Endothelial cell (in vitro differentiated cells): ENCODE measurements at regions not wholly inside any gene's neighbourhood (a gene's known extent, or its start where the extent isn't known, plus 50 kb on each side); places are given as distances from the start of the nearest gene placed in this dataset.

Experiments
- DNase-seq: peaks from one replicate; pipeline ENCODE4 v3.0.0; 2021; ENCODE audit warnings: low spot score
- H3K27ac Mint-ChIP-seq: one replicate; pipeline ENCODE4 v1.8.0; 2021; ENCODE audit warnings: mixed read lengths, inconsistent platforms; ENCODE audit not compliant: unreplicated experiment
- H3K27me3 Mint-ChIP-seq: one replicate; pipeline ENCODE4 v1.8.0; 2021; ENCODE audit warnings: mild to moderate bottlenecking, moderate library complexity, mixed read lengths, inconsistent platforms; ENCODE audit not compliant: unreplicated experiment
- H3K36me3 Mint-ChIP-seq: one replicate; pipeline ENCODE4 v1.8.0; 2021; ENCODE audit warnings: mild to moderate bottlenecking, low read depth, mixed read lengths, inconsistent platforms; ENCODE audit not compliant: unreplicated experiment
- H3K4me1 Mint-ChIP-seq: one replicate; pipeline ENCODE4 v1.8.0; 2021; ENCODE audit warnings: mild to moderate bottlenecking, mixed read lengths, inconsistent platforms; ENCODE audit not compliant: unreplicated experiment
- H3K4me3 Mint-ChIP-seq: one replicate; pipeline ENCODE4 v1.8.0; 2021; ENCODE audit warnings: mild to moderate bottlenecking, mixed read lengths, inconsistent platforms; ENCODE audit not compliant: unreplicated experiment
- H3K9me3 Mint-ChIP-seq: one replicate; pipeline ENCODE4 v1.8.0; 2021; ENCODE audit warnings: mixed read lengths, inconsistent platforms; ENCODE audit not compliant: unreplicated experiment
- TF ChIP-seq, protein P1 (sequence below): fragments of 200-600 bp; sonication (generic); IDR thresholded peaks from one replicate; pipeline ENCODE4 v1.5.0; 2021; ENCODE audit warnings: antibody characterized with exemption; ENCODE audit not compliant: unreplicated experiment

DNA sequence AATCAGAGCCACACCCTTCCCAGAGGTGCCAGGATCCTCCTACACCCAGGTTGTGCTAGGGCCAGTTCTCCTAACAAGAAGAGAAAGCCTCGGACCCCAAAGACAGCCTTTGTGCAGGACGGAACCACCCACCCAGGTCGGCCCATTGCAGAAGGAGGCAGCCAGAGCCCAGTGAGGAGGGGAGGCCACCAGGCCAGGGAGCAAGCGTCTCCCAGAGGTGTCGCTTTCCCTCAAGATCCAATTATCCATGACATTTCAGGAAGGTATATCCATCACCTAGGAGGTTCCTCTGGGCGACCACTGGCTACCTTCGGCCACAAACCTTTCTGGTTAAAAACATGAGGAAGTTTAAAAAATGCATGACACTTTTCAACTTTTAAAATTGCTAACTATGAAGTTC, 87.4 kb upstream of the THBS2 start:
- no peak for DNase-seq
- Mint-ChIP-seq H3K9me3 (no peaks in the 10 kb centered on the region), H3K4me1 (no peaks in the 10 kb centered on the region), H3K4me3 (no peak overlapping the region), H3K27me3 (no peaks in the 10 kb centered on the region), H3K27ac (no peak overlapping the region), H3K36me3 (no peaks in the 10 kb centered on the region)
- TF ChIP-seq, protein P1, sequence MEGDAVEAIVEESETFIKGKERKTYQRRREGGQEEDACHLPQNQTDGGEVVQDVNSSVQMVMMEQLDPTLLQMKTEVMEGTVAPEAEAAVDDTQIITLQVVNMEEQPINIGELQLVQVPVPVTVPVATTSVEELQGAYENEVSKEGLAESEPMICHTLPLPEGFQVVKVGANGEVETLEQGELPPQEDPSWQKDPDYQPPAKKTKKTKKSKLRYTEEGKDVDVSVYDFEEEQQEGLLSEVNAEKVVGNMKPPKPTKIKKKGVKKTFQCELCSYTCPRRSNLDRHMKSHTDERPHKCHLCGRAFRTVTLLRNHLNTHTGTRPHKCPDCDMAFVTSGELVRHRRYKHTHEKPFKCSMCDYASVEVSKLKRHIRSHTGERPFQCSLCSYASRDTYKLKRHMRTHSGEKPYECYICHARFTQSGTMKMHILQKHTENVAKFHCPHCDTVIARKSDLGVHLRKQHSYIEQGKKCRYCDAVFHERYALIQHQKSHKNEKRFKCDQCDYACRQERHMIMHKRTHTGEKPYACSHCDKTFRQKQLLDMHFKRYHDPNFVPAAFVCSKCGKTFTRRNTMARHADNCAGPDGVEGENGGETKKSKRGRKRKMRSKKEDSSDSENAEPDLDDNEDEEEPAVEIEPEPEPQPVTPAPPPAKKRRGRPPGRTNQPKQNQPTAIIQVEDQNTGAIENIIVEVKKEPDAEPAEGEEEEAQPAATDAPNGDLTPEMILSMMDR, result no peak

- DNase-seq, result no peak
- no peaks in the 10 kb centered on the region for H3K36me3 Mint-ChIP-seq
- no peaks in the 10 kb centered on the region for H3K9me3 Mint-ChIP-seq
- no peak overlapping the region for H3K4me3 Mint-ChIP-seq
- no peaks in the 10 kb centered on the region for H3K27me3 Mint-ChIP-seq
- TF ChIP-seq, protein P1, result no peak
- H3K27ac Mint-ChIP-seq, result no peak overlapping the region
- H3K4me1 Mint-ChIP-seq, result no peaks in the 10 kb centered on the region
These were observed 86.7 kb upstream of the THBS2 start for GRCh38 chr6:169340395-169340794.

DNA sequence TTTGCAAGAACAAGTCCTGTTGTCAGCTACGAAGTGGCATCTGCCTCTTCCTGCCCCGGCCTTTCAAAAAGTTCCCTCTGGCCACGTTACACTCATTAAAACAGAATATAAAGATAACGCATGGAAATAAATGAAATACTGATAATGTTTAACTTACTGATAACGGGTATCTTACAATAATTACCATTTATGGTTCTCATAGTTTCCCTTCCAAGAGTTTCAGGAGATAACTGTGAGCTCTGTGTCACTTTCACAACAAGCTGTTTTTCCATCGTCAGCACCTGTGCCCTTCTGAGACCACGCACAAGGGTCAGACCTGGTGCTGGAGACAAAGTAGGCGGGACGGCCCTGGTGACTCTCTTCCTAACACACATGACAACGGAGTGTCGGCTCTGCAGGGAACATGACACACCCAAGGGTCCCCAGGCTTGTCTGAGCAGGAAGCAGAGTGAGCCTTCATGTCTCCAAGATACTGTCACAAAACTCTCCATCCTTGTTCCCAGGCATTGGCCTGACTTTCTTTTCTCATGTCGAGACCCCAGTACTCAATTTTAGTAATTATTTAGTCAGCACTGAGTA, 86.2 kb upstream of the THBS2 start:
- TF ChIP-seq, protein P1, result no peak

GRCh38 chr6:169339025-169339424, 85.4 kb upstream of the THBS2 start:
- no peak overlapping the region for H3K4me3 Mint-ChIP-seq

More for the DNA sequence above, 86.2 kb upstream of the THBS2 start:
- H3K27me3 Mint-ChIP-seq, result no peaks in the 10 kb centered on the region
- no peaks in the 10 kb centered on the region for H3K36me3 Mint-ChIP-seq
- no peaks in the 10 kb centered on the region for H3K9me3 Mint-ChIP-seq
- H3K27ac Mint-ChIP-seq, result no peak overlapping the region
- no peak overlapping the region for H3K4me3 Mint-ChIP-seq
- H3K4me1 Mint-ChIP-seq, result no peaks in the 10 kb centered on the region
- DNase-seq, result no peak

DNA sequence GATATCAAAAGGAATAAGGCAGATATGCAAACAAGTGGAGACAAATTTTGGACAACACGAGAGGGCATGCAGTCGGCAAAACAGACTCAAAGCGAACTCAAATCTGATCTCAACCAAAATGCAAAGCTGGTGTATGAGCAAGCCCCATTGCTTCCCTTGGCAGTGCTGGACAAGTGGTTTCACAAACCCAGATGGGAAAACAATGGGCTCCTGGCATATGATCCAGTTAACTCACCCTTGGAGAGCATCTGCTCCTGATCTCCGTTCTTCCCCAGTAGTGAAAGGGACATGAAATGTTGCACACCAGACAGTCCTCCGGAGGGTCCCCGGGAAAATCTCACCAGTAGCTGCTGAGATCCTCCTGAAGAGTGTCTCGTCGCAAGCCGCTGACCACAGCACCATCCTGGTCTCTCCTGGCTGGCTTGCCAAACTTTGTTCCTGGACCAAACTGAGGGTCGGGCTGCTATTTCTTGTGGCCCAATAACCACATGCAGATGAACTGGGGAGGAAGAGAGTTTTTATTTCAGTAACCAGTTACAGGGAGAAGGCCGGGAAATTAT, 84.3 kb upstream of the THBS2 start:
- no peak overlapping the region for H3K27ac Mint-ChIP-seq
- no peaks in the 10 kb centered on the region for H3K36me3 Mint-ChIP-seq
- no peak overlapping the region for H3K4me3 Mint-ChIP-seq
- TF ChIP-seq, protein P1, result no peak
- DNase-seq, result no peak
- H3K4me1 Mint-ChIP-seq, result no peaks in the 10 kb centered on the region
- H3K9me3 Mint-ChIP-seq, result no peaks in the 10 kb centered on the region
- H3K27me3 Mint-ChIP-seq, result no peaks in the 10 kb centered on the region

More at GRCh38 chr6:169339025-169339424, 85.4 kb upstream of the THBS2 start:
- Mint-ChIP-seq H3K27ac (no peak overlapping the region), H3K36me3 (no peaks in the 10 kb centered on the region), H3K4me1 (no peaks in the 10 kb centered on the region), H3K9me3 (no peaks in the 10 kb centered on the region), H3K27me3 (no peaks in the 10 kb centered on the region)
- TF ChIP-seq, protein P1, result no peak
- no peak for DNase-seq
